ENCODE measurements at regions not wholly inside any gene's neighbourhood (a gene's known extent, or its start where the extent isn't known, plus 50 kb on each side); places are given as distances from the start of the nearest gene placed in this dataset.
"Not testable (repeated sequence)": the region's sequence is repeated elsewhere in the genome, so short reads cannot be mapped to it uniquely, and the experiment has no call there.

DNA sequence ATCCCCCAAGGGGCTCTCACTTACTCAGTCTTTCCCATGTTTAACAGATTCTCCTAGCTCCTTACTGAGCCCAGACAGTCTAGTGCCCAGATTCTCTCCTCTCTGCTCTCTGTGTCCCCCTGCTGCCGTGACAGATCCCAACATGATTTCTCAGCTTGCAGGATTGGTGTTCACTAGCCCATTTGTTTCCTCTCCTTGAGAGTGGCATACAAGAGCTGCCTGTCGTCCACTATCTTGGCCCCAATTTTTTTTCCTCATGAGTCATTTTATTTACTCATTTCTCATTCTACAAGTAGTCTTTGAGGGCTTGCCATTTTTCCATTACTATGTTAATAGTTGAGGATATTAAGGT is 199.9 kb upstream of the FN1 start:
- no peak for DNase-seq
- Mint-ChIP-seq H3K27ac (ENCODE audit: unreplicated experiment) (no peak overlapping the region), H3K4me3 (ENCODE audit: unreplicated experiment) (no peak overlapping the region), H3K9me3 (ENCODE audit: unreplicated experiment) (peaks cover 8% of the 10 kb centered on the region), H3K4me1 (ENCODE audit: low read depth, unreplicated experiment) (no peaks in the 10 kb centered on the region), H3K36me3 (ENCODE audit: unreplicated experiment) (peaks cover 7% of the 10 kb centered on the region), H3K27me3 (ENCODE audit: unreplicated experiment) (no peaks in the 10 kb centered on the region)
- TF ChIP-seq, protein P1, sequence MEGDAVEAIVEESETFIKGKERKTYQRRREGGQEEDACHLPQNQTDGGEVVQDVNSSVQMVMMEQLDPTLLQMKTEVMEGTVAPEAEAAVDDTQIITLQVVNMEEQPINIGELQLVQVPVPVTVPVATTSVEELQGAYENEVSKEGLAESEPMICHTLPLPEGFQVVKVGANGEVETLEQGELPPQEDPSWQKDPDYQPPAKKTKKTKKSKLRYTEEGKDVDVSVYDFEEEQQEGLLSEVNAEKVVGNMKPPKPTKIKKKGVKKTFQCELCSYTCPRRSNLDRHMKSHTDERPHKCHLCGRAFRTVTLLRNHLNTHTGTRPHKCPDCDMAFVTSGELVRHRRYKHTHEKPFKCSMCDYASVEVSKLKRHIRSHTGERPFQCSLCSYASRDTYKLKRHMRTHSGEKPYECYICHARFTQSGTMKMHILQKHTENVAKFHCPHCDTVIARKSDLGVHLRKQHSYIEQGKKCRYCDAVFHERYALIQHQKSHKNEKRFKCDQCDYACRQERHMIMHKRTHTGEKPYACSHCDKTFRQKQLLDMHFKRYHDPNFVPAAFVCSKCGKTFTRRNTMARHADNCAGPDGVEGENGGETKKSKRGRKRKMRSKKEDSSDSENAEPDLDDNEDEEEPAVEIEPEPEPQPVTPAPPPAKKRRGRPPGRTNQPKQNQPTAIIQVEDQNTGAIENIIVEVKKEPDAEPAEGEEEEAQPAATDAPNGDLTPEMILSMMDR (IDR thresholded peaks at IDR 0.05; ENCODE audit: partially characterized antibody, unreplicated experiment) = no peak

DNA sequence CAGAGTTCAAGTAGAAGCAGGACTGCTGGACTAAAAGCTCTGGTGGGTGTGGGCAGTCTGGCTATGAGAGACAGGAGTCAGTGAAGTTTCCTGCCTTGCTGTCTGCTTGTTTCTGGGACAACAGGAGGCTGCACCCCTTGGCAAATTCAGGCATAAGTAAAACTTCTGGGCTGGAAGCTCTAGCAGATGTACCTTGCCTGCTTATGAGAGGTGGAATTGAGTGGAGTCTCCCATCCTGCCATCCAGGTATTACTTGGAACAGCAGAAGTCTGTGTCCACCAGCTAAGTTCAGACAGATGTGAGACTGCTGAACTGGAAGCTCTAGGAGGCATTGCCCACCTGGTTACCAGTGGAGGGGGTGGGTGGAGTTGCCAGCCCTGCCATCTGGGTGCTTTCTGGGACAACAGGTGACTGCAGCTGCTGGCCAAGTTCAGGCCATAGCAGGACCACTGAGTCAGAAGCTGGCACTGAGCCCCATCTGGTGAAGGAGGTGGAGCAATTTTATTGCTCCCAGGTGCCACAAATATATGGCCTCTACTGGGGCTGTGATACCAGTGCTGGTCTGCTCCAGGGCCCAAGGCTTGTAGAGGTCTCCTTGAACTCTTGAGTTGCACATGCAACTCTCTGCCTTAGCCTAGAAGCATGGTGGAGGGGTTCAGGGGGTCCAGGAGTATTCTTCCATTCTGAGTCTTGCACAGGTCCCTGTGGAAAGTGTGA is 199.4 kb upstream of the FN1 start:
- peaks cover 8% of the 10 kb centered on the region for H3K9me3 Mint-ChIP-seq (ENCODE audit: unreplicated experiment)
- no peak overlapping the region for H3K27ac Mint-ChIP-seq (ENCODE audit: unreplicated experiment)
- peaks cover 7% of the 10 kb centered on the region for H3K36me3 Mint-ChIP-seq (ENCODE audit: unreplicated experiment)
- H3K27me3 Mint-ChIP-seq (ENCODE audit: unreplicated experiment) = no peaks in the 10 kb centered on the region
- no peak overlapping the region for H3K4me3 Mint-ChIP-seq (ENCODE audit: unreplicated experiment)
- TF ChIP-seq, protein P1 (IDR thresholded peaks at IDR 0.05; ENCODE audit: partially characterized antibody, unreplicated experiment) = no peak
- no peaks in the 10 kb centered on the region for H3K4me1 Mint-ChIP-seq (ENCODE audit: low read depth, unreplicated experiment)
- DNase-seq = no peak

GRCh38 chr2:215633360-215633759 is 197.5 kb upstream of the FN1 start:
- Mint-ChIP-seq H3K27me3 (ENCODE audit: unreplicated experiment) (no peaks in the 10 kb centered on the region), H3K9me3 (ENCODE audit: unreplicated experiment) (peaks cover 6% of the 10 kb centered on the region), H3K36me3 (ENCODE audit: unreplicated experiment) (peaks cover 7% of the 10 kb centered on the region), H3K4me3 (ENCODE audit: unreplicated experiment) (no peak overlapping the region), H3K27ac (ENCODE audit: unreplicated experiment) (no peak overlapping the region), H3K4me1 (ENCODE audit: low read depth, unreplicated experiment) (no peaks in the 10 kb centered on the region)
- DNase-seq = no peak
- TF ChIP-seq, protein P1 (IDR thresholded peaks at IDR 0.05; ENCODE audit: partially characterized antibody, unreplicated experiment) = no peak

GRCh38 chr2:215631696-215632095 is 195.8 kb upstream of the FN1 start:
- Mint-ChIP-seq H3K4me1 (ENCODE audit: low read depth, unreplicated experiment) (peaks cover 5% of the 10 kb centered on the region), H3K9me3 (ENCODE audit: unreplicated experiment) (peaks cover 6% of the 10 kb centered on the region), H3K27me3 (ENCODE audit: unreplicated experiment) (no peaks in the 10 kb centered on the region), H3K27ac (ENCODE audit: unreplicated experiment) (no peak overlapping the region), H3K4me3 (ENCODE audit: unreplicated experiment) (no peak overlapping the region), H3K36me3 (ENCODE audit: unreplicated experiment) (peaks cover 7% of the 10 kb centered on the region)
- no peak for DNase-seq
- TF ChIP-seq, protein P1 (IDR thresholded peaks at IDR 0.05; ENCODE audit: partially characterized antibody, unreplicated experiment) = no peak

DNA sequence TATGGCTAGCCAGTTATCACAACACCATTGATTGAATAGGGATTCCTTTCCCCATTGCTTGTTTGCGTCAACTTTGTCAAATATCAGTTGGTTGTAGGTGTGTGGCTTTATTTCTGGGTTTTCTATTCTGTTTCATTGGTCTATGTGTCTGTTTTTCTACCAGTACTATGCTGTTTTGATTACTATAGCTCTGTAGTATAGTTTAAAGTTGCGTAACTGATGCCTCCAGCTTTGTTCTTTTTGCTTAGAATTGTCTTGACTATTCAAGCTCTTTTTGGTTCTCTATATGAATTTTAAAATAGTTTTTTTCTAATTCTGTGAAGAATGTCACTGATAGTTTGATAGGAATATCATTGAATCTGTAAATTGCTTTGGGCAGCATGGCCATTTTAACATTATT is 194.9 kb upstream of the FN1 start:
- not testable (repeated sequence) for H3K27me3 Mint-ChIP-seq (ENCODE audit: unreplicated experiment); H3K9me3 Mint-ChIP-seq (ENCODE audit: unreplicated experiment); H3K4me1 Mint-ChIP-seq (ENCODE audit: low read depth, unreplicated experiment); H3K4me3 Mint-ChIP-seq (ENCODE audit: unreplicated experiment); H3K36me3 Mint-ChIP-seq (ENCODE audit: unreplicated experiment); DNase-seq; H3K27ac Mint-ChIP-seq (ENCODE audit: unreplicated experiment)
